ENCODE measurements at regions not wholly inside any gene's neighbourhood (a gene's known extent, or its start where the extent isn't known, plus 50 kb on each side); places are given as distances from the start of the nearest gene placed in this dataset.

DNA sequence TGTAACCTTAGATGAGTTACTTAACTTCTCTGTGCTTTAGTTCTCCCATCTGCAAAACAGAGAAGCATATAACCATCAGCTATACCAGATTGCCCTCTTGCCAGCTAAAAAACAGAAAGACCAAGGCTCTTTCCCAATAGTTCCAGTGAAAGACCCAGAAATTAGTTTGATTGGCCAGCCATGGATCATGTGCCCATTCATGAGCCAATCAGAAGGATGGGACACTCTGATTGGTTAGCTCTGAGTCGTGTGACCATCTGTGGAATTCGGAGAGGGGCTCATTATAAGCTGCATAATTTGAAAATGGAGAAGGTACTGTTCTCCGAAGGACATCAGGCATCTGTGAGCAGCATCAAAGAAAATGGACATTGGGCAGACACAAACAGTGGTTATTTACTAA is 155.2 kb downstream of the ABCC12 start:
- Histone ChIP-seq H3K4me1 (ENCODE audit: low read length) (peaks cover 42% of the 10 kb centered on the region), H2AFZ (ENCODE audit: low read length) (no peak overlapping the region), H3K27ac (ENCODE audit: low read length) (no peak overlapping the region), H3K79me2 (ENCODE audit: low read length) (no peaks in the 10 kb centered on the region), H3K9ac (ENCODE audit: low read length) (no peak overlapping the region), H3K9me2 (replicated peaks; ENCODE audit: insufficient read depth, low read length) (no peaks in the 10 kb centered on the region; the same call in 1 of the 2 replicates), H3K4me2 (ENCODE audit: low read depth, low read length, poor library complexity, severe bottlenecking) (no peak overlapping the region), H3K9me3 (ENCODE audit: low read length) (no peaks in the 10 kb centered on the region; the same call in 1 of the 2 replicates), H4K20me1 (ENCODE audit: insufficient read depth, low read depth, low read length) (no peaks in the 10 kb centered on the region), H3K27me3 (ENCODE audit: low read length) (no peaks in the 10 kb centered on the region), H3K4me3 (ENCODE audit: low read length) (no peak overlapping the region), H3K36me3 (ENCODE audit: insufficient read depth, low read length) (no peaks in the 10 kb centered on the region; the same call in 1 of the 2 replicates)
- no peak for DNase-seq

DNA sequence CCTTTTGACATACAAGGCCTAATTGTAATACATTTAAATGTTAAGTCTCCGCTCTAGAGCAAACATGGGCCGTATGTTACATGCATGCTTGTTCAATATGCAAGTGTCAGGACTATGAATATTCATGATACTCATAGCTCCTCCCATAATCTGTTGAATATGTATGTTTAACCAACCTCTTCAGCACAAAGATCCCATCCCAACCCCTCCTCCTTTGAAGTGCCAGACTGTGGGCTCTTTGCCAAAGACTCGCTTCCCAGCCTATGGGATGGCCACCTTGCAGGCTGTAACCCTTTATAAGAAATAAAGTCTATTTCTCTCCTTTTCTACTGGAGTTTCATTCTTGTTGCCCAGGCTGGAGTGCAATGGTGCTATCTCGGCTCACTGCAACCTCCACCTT is 156.2 kb downstream of the ABCC12 start:
- Histone ChIP-seq H3K9me2 (replicated peaks; ENCODE audit: insufficient read depth, low read length) (no peaks in the 10 kb centered on the region; the same call in 1 of the 2 replicates), H3K4me1 (ENCODE audit: low read length) (peaks cover 36% of the 10 kb centered on the region), H3K4me3 (ENCODE audit: low read length) (no peak overlapping the region), H3K9ac (ENCODE audit: low read length) (no peak overlapping the region), H2AFZ (ENCODE audit: low read length) (no peak overlapping the region), H3K9me3 (ENCODE audit: low read length) (no peaks in the 10 kb centered on the region; the same call in 1 of the 2 replicates), H3K27ac (ENCODE audit: low read length) (no peak overlapping the region), H4K20me1 (ENCODE audit: insufficient read depth, low read depth, low read length) (no peaks in the 10 kb centered on the region), H3K36me3 (ENCODE audit: insufficient read depth, low read length) (no peaks in the 10 kb centered on the region; the same call in 1 of the 2 replicates), H3K79me2 (ENCODE audit: low read length) (no peaks in the 10 kb centered on the region), H3K4me2 (ENCODE audit: low read depth, low read length, poor library complexity, severe bottlenecking) (no peak overlapping the region), H3K27me3 (ENCODE audit: low read length) (no peaks in the 10 kb centered on the region)
- DNase-seq = no peak

DNA sequence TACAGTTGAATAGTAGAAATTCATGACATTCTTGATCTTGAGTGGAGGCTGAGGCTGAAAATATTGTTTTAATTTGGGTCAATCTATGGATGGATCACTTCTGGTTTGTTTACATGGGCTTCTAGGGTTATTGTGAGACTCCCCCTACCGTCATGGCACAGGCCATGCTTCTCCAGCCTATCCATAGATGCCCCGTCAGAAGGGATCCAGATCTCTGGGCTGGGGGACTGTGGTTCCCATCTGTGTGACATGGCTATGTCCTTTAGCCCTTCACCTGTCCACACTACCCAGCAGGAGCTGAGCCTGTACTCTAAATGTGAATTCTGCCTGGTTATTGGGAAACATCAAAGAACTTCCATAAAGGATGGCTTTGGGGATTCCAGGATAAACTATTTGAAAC is 160.4 kb downstream of the ABCC12 start:
- Histone ChIP-seq H3K9me3 (ENCODE audit: low read length) (peaks cover 9% of the 10 kb centered on the region; the same call in 1 of the 2 replicates), H3K27me3 (ENCODE audit: low read length) (no peaks in the 10 kb centered on the region; the same call in 1 of the 2 replicates), H3K9ac (ENCODE audit: low read length) (no peak overlapping the region), H3K9me2 (replicated peaks; ENCODE audit: insufficient read depth, low read length) (no peaks in the 10 kb centered on the region; the same call in 1 of the 2 replicates), H3K36me3 (ENCODE audit: insufficient read depth, low read length) (peaks cover 1% of the 10 kb centered on the region; the same call in 1 of the 2 replicates), H4K20me1 (ENCODE audit: insufficient read depth, low read depth, low read length) (no peaks in the 10 kb centered on the region), H3K4me3 (ENCODE audit: low read length) (no peak overlapping the region), H3K4me2 (ENCODE audit: low read depth, low read length, poor library complexity, severe bottlenecking) (no peak overlapping the region), H3K4me1 (ENCODE audit: low read length) (peaks cover 23% of the 10 kb centered on the region), H3K79me2 (ENCODE audit: low read length) (no peaks in the 10 kb centered on the region), H2AFZ (ENCODE audit: low read length) (no peak overlapping the region), H3K27ac (ENCODE audit: low read length) (no peak overlapping the region)
- DNase-seq = no peak

DNA sequence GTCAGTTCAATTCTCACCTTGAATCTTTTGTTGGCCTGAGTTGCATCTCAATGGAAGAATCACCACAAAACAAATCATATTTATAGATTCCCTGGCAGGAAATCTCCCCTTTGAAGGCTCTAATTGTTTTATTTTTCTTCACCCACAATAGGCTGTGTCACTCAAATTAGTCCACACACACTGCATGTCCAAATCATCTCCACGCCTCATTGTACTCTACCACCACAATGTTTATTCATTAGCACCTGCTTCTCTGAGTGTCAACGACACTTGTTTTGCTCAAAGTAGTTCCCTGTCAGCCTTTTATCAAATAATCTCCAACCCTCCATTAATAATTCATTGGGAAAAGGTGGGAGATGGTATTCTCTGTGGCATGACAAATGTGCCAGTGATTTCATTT is 164.3 kb downstream of the ABCC12 start:
- Histone ChIP-seq H3K4me1 (ENCODE audit: low read length) (peaks cover 37% of the 10 kb centered on the region), H3K27ac (ENCODE audit: low read length) (no peak overlapping the region), H2AFZ (ENCODE audit: low read length) (no peak overlapping the region), H3K4me3 (ENCODE audit: low read length) (no peak overlapping the region), H3K36me3 (ENCODE audit: insufficient read depth, low read length) (peaks cover 5% of the 10 kb centered on the region; the same call in 1 of the 2 replicates), H3K9me3 (ENCODE audit: low read length) (peaks cover 13% of the 10 kb centered on the region; the same call in 1 of the 2 replicates), H3K27me3 (ENCODE audit: low read length) (no peaks in the 10 kb centered on the region; the same call in 1 of the 2 replicates), H3K79me2 (ENCODE audit: low read length) (no peaks in the 10 kb centered on the region), H4K20me1 (ENCODE audit: insufficient read depth, low read depth, low read length) (no peaks in the 10 kb centered on the region), H3K4me2 (ENCODE audit: low read depth, low read length, poor library complexity, severe bottlenecking) (no peak overlapping the region), H3K9me2 (replicated peaks; ENCODE audit: insufficient read depth, low read length) (no peaks in the 10 kb centered on the region; the same call in 1 of the 2 replicates), H3K9ac (ENCODE audit: low read length) (no peak overlapping the region)
- no peak for DNase-seq

DNA sequence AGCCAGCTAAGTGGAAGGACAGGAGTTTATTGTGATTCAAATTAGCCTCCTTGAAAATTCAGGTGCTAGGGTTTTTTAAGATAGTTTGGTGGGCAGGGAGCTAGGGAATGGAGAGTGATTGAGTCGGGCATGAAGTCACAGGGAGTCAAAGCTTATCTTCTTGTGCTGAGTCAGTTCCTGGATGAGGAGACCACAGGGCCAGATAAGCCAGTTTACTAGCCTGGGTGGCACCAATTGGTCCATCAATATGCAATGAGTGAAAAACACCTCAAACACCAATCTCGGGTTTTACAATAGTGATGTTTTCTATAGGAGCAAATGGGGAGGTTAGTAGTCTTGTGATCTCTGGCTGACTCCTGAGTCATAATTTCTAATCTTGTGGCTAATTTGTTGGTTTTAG is 165.1 kb downstream of the ABCC12 start:
- no peaks in the 10 kb centered on the region for H3K79me2 ChIP-seq (ENCODE audit: low read length)
- no peak overlapping the region for H3K9ac ChIP-seq (ENCODE audit: low read length)
- no peak overlapping the region for H3K4me3 ChIP-seq (ENCODE audit: low read length)
- no peak overlapping the region for H3K27ac ChIP-seq (ENCODE audit: low read length)
- no peaks in the 10 kb centered on the region for H4K20me1 ChIP-seq (ENCODE audit: insufficient read depth, low read depth, low read length)
- peaks cover 13% of the 10 kb centered on the region; the same call in 1 of the 2 replicates for H3K9me3 ChIP-seq (ENCODE audit: low read length)
- no peak overlapping the region for H3K4me2 ChIP-seq (ENCODE audit: low read depth, low read length, poor library complexity, severe bottlenecking)
- DNase-seq = no peak
- H3K9me2 ChIP-seq (replicated peaks; ENCODE audit: insufficient read depth, low read length) = no peaks in the 10 kb centered on the region; the same call in 1 of the 2 replicates
- H3K4me1 ChIP-seq (ENCODE audit: low read length) = peaks cover 41% of the 10 kb centered on the region
- H3K27me3 ChIP-seq (ENCODE audit: low read length) = no peaks in the 10 kb centered on the region; the same call in 1 of the 2 replicates
- H2AFZ ChIP-seq (ENCODE audit: low read length) = no peak overlapping the region
- H3K36me3 ChIP-seq (ENCODE audit: insufficient read depth, low read length) = peaks cover 5% of the 10 kb centered on the region; the same call in 1 of the 2 replicates

DNA sequence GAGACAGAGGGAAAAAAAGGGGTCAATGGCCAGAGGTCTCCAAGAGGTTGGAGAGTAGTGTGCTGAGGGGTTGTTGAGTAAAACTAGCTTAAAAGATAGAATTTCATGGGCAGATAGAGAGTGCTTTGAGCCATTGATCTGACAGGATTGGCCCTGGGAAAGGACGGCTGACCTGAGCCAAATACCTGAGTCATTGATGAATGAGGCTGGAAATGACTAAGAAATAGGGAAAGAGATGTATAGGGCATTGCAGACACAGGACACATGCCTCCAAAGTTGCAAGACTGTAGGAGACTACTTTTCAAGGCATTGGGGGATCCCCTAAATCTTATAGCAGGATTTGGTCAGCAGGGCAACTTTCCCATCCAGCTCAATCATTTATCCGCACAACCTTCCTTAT is 168.7 kb downstream of the ABCC12 start:
- Histone ChIP-seq H3K9me3 (ENCODE audit: low read length) (peaks cover 8% of the 10 kb centered on the region; the same call in 1 of the 2 replicates), H3K9me2 (replicated peaks; ENCODE audit: insufficient read depth, low read length) (no peaks in the 10 kb centered on the region), H3K4me2 (ENCODE audit: low read depth, low read length, poor library complexity, severe bottlenecking) (no peak overlapping the region), H4K20me1 (ENCODE audit: insufficient read depth, low read depth, low read length) (no peaks in the 10 kb centered on the region), H3K79me2 (ENCODE audit: low read length) (no peaks in the 10 kb centered on the region), H3K27me3 (ENCODE audit: low read length) (no peaks in the 10 kb centered on the region; the same call in 1 of the 2 replicates), H3K36me3 (ENCODE audit: insufficient read depth, low read length) (peaks cover 5% of the 10 kb centered on the region; the same call in 1 of the 2 replicates), H3K4me3 (ENCODE audit: low read length) (no peak overlapping the region), H3K4me1 (ENCODE audit: low read length) (peaks cover 56% of the 10 kb centered on the region), H3K9ac (ENCODE audit: low read length) (no peak overlapping the region), H2AFZ (ENCODE audit: low read length) (no peak overlapping the region), H3K27ac (ENCODE audit: low read length) (no peak overlapping the region)
- DNase-seq = no peak

DNA sequence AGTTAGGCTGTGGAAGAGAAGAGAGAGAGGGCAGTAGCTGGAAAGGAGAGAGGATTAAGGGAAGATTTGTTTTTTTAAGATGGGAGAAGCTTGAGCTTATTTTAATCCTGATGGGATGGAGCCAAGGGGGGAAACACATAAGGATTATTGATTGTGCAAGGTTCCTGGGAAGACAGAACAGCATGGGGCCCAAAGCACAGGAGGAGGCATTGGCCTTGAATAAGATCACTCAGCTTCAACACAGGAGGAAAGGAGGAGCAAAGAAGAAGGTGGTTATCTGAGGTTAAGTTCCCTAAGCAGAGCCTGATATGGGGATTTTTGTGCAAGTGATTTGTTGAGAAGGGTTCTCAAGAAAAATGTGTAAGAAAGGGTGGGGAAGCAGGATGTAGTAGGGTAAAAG is 169.8 kb downstream of the ABCC12 start:
- no peak overlapping the region for H3K4me3 ChIP-seq (ENCODE audit: low read length)
- no peaks in the 10 kb centered on the region; the same call in 1 of the 2 replicates for H3K27me3 ChIP-seq (ENCODE audit: low read length)
- H3K9me2 ChIP-seq (replicated peaks; ENCODE audit: insufficient read depth, low read length) = no peaks in the 10 kb centered on the region
- no peak overlapping the region for H2AFZ ChIP-seq (ENCODE audit: low read length)
- peaks cover 8% of the 10 kb centered on the region; the same call in 1 of the 2 replicates for H3K9me3 ChIP-seq (ENCODE audit: low read length)
- H3K79me2 ChIP-seq (ENCODE audit: low read length) = no peaks in the 10 kb centered on the region
- H3K27ac ChIP-seq (ENCODE audit: low read length) = no peak overlapping the region
- H4K20me1 ChIP-seq (ENCODE audit: insufficient read depth, low read depth, low read length) = no peaks in the 10 kb centered on the region
- peaks cover 5% of the 10 kb centered on the region; the same call in 1 of the 2 replicates for H3K36me3 ChIP-seq (ENCODE audit: insufficient read depth, low read length)
- peaks cover 52% of the 10 kb centered on the region for H3K4me1 ChIP-seq (ENCODE audit: low read length)
- no peak for DNase-seq
- H3K9ac ChIP-seq (ENCODE audit: low read length) = no peak overlapping the region
- H3K4me2 ChIP-seq (ENCODE audit: low read depth, low read length, poor library complexity, severe bottlenecking) = no peak overlapping the region

DNA sequence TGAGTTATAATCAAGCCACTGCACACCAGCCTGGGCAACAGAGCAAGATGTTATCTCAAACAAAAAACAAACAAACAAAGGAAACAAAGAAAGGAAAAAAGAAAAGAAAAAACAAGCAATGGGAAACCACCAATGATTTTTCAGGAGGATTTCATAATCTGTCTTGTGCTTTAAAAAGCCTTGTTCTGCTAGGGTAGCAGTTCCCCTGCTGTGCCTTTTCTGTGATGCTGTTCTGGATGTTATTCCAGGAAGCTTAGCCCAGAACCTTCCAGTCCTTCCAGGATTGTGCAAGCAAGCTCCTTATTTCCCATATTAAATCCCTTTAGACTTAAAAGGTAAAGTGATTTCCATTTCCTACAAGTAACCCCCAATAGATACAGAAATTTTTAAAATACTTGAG is 171.1 kb downstream of the ABCC12 start:
- H3K27me3 ChIP-seq (ENCODE audit: low read length) = no peaks in the 10 kb centered on the region
- no peak overlapping the region for H2AFZ ChIP-seq (ENCODE audit: low read length)
- no peaks in the 10 kb centered on the region for H3K9me2 ChIP-seq (replicated peaks; ENCODE audit: insufficient read depth, low read length)
- H3K27ac ChIP-seq (ENCODE audit: low read length) = no peak overlapping the region
- DNase-seq = no peak
- no peaks in the 10 kb centered on the region for H3K9me3 ChIP-seq (ENCODE audit: low read length)
- H3K4me1 ChIP-seq (ENCODE audit: low read length) = peaks cover 66% of the 10 kb centered on the region
- no peaks in the 10 kb centered on the region for H3K79me2 ChIP-seq (ENCODE audit: low read length)
- no peak overlapping the region for H3K9ac ChIP-seq (ENCODE audit: low read length)
- H3K4me2 ChIP-seq (ENCODE audit: low read depth, low read length, poor library complexity, severe bottlenecking) = no peak overlapping the region
- H4K20me1 ChIP-seq (ENCODE audit: insufficient read depth, low read depth, low read length) = no peaks in the 10 kb centered on the region
- H3K36me3 ChIP-seq (ENCODE audit: insufficient read depth, low read length) = no peaks in the 10 kb centered on the region
- no peak overlapping the region for H3K4me3 ChIP-seq (ENCODE audit: low read length)

Data from Karpas-422 (cell line).